Mesothelial cell of epicardium (in vitro differentiated cells): ENCODE measurements at regions not wholly inside any gene's neighbourhood (a gene's known extent, or its start where the extent isn't known, plus 50 kb on each side); places are given as distances from the start of the nearest gene placed in this dataset.

Experiments used
- DNase-seq, 2 experiments: peaks; one replicate each; pipeline ENCODE4 v3.0.0; 2021; ENCODE audit warnings: low spot score in 2 of 2; ENCODE audit not compliant: unreplicated experiment in 2 of 2
- H3K27ac Mint-ChIP-seq: 2 replicates; pipeline ENCODE4 v1.8.0; 2021; ENCODE audit warnings: mixed read lengths
- H3K27me3 Mint-ChIP-seq: 2 replicates; pipeline ENCODE4 v1.8.0; 2021; ENCODE audit warnings: low read depth, mixed read lengths
- H3K36me3 Mint-ChIP-seq: 2 replicates; pipeline ENCODE4 v1.8.0; 2021; ENCODE audit warnings: mixed read lengths
- H3K4me1 Mint-ChIP-seq: 2 replicates; pipeline ENCODE4 v1.8.0; 2021; ENCODE audit warnings: mixed read lengths
- H3K4me3 Mint-ChIP-seq: 2 replicates; pipeline ENCODE4 v1.8.0; 2021; ENCODE audit warnings: mild to moderate bottlenecking, moderate library complexity, mixed read lengths
- H3K9me3 Mint-ChIP-seq: 2 replicates; pipeline ENCODE4 v1.8.0; 2021; ENCODE audit warnings: mixed read lengths
- TF ChIP-seq, protein P1 (sequence below): fragments of 200-600 bp; sonication (generic); IDR thresholded peaks from one replicate; pipeline ENCODE4 v1.5.0; 2021; ENCODE audit warnings: antibody characterized with exemption; ENCODE audit not compliant: unreplicated experiment

DNA sequence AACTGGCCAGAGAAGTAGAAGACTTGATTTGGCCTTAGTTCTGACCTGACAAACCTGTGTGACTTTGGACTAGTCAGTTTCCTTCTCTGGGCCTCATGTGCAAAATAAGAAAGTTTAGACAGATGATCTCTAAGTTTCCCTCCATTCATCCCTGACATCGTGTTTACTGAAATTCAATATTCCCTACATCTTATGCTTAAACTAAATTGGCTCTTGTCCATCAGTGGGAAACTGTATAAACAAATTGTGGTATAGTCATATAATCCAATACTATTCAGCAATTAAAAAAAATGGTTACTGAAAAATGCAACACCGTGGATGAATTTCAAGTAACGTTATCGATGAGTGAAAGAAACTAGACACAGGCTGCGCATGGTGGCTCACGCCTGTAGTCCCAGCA, 64.4 kb upstream of the HRH1 start:
- Mint-ChIP-seq H3K27me3 (peaks cover 7% of the 10 kb centered on the region), H3K4me1 (no peaks in the 10 kb centered on the region)

DNA sequence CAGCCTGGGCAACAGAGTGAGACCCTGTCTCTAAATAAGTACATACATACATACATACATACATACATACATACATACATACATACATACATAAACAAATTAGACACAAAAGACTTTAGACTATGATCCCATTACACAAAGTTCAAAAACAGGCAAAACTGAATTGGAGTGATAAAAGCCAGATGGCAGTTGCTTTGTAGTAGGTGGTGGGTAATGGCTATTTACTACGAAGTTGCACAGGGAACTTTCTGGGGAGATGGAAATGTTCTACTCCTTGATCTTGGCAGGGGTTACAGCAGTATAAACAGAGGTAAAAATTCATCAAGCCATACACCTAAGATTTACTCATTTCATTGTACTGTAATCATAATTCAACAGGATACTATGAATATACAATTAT, 63.7 kb upstream of the HRH1 start:
- DNase-seq: no peak
- Mint-ChIP-seq H3K36me3 (no peaks in the 10 kb centered on the region), H3K4me3 (no peak overlapping the region), H3K27ac (no peak overlapping the region), H3K27me3 (peaks cover 13% of the 10 kb centered on the region), H3K9me3 (no peaks in the 10 kb centered on the region), H3K4me1 (no peaks in the 10 kb centered on the region)
- TF ChIP-seq, protein P1, sequence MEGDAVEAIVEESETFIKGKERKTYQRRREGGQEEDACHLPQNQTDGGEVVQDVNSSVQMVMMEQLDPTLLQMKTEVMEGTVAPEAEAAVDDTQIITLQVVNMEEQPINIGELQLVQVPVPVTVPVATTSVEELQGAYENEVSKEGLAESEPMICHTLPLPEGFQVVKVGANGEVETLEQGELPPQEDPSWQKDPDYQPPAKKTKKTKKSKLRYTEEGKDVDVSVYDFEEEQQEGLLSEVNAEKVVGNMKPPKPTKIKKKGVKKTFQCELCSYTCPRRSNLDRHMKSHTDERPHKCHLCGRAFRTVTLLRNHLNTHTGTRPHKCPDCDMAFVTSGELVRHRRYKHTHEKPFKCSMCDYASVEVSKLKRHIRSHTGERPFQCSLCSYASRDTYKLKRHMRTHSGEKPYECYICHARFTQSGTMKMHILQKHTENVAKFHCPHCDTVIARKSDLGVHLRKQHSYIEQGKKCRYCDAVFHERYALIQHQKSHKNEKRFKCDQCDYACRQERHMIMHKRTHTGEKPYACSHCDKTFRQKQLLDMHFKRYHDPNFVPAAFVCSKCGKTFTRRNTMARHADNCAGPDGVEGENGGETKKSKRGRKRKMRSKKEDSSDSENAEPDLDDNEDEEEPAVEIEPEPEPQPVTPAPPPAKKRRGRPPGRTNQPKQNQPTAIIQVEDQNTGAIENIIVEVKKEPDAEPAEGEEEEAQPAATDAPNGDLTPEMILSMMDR: no peak

More for the DNA sequence above, 64.4 kb upstream of the HRH1 start:
- no peak for DNase-seq
- TF ChIP-seq, protein P1: no peak
- H3K4me3 Mint-ChIP-seq: no peak overlapping the region
- no peaks in the 10 kb centered on the region for H3K9me3 Mint-ChIP-seq
- H3K36me3 Mint-ChIP-seq: no peaks in the 10 kb centered on the region
- no peak overlapping the region for H3K27ac Mint-ChIP-seq

DNA sequence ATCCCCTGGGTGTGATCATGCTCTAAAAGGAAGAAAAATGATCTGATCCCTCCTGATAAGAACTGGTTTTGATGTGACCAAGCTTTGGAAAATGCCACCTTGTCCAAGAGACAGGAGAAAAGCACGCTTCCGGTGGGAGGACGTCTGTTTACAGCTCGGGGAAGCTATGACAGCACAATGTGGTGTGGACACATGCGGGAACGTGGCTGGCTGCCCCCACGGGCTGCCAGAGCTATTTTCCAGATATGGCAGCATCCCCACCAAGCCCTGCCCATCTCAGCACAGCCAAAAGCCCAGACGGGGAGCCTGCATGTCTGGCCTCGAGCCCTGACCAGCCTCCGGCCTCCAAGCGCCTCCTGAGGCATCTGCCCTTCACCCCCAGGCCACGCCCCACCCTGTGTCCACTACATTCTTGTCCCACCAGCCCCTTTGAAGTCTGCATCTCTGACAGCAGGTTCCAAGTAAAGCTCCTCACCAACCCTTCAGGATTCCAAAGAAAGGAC, 63.2 kb upstream of the HRH1 start:
- Mint-ChIP-seq H3K27ac (no peak overlapping the region), H3K4me3 (no peak overlapping the region), H3K27me3 (peaks cover 17% of the 10 kb centered on the region), H3K4me1 (no peaks in the 10 kb centered on the region), H3K9me3 (no peaks in the 10 kb centered on the region), H3K36me3 (no peaks in the 10 kb centered on the region)
- TF ChIP-seq, protein P1: no peak
- no peak for DNase-seq

DNA sequence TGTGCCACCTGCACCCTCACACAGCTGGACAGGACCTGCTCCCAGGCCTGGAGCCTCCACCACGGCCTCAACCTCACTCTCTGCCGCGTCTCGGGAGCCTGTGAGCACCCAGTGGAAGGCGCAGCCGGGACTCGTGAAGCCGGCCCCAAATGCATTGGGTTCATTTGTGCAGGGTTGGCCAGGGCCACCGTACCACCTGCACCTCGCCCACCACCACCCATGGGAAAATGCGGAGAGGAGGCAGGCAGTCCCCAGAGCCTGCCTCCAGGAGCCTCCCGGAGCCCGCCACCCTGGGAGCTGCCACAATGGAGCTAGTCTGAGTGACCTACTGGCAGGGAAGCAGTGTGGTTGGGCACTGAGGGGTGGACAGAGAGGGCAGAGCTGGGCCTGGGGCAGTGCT, 62.5 kb upstream of the HRH1 start:
- DNase-seq: no peak
- TF ChIP-seq, protein P1: no peak
- no peak overlapping the region for H3K4me3 Mint-ChIP-seq

DNA sequence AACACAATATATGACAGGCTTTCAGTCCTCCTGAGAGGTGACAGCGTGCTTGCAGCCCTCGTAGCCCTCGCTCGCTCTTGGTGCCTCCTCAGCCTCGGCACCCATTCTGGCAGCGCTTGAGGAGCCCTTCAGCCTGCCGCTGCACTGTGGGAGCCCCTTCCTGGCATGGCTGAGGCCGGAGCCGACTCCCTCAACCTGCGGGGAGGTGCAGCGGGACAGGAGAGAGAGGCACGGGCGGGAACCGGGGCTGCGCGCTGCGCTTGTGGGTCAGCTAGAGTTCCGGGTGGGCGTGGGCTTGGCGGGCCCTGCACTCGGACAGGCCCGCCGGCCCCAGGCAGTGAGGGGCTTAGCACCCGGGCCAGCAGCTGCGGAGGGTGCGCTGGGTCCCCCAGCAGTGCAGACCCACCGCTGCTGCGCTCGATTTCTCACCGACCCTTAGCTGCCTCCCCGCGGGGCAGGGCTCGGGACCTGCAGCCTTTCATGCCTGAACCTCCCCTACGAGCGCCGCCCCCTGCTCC, 60.4 kb upstream of the HRH1 start:
- Mint-ChIP-seq H3K27me3 (peaks cover 38% of the 10 kb centered on the region), H3K27ac (no peak overlapping the region), H3K4me1 (peaks cover 6% of the 10 kb centered on the region), H3K9me3 (no peaks in the 10 kb centered on the region), H3K4me3 (no peak overlapping the region), H3K36me3 (no peaks in the 10 kb centered on the region)
- DNase-seq: no peak
- TF ChIP-seq, protein P1: no peak

More for the DNA sequence above, 62.5 kb upstream of the HRH1 start:
- Mint-ChIP-seq H3K9me3 (no peaks in the 10 kb centered on the region), H3K4me1 (peaks cover 6% of the 10 kb centered on the region), H3K36me3 (no peaks in the 10 kb centered on the region), H3K27ac (no peak overlapping the region), H3K27me3 (peaks cover 23% of the 10 kb centered on the region)

DNA sequence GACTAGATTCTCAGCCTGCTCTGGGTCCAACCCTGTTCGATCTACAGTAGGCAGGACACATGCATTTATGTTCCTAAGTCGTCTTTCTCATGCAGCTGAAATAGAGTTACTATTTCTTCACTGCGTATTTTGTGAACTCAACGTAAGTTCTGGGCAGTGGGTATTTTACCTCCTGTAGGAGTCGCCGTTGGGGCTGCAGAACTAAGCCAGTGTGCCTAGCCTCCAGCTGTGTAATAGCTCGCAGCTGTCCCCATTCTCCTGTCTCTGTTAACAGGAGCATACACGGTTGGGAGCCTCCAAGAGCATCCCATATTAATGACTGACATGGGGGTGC, 58.4 kb upstream of the HRH1 start:
- H3K9me3 Mint-ChIP-seq: peaks cover under 1% of the 10 kb centered on the region
- peaks cover 6% of the 10 kb centered on the region for H3K4me1 Mint-ChIP-seq
- H3K36me3 Mint-ChIP-seq: no peaks in the 10 kb centered on the region
- H3K4me3 Mint-ChIP-seq: no peak overlapping the region
- DNase-seq: no peak
- H3K27ac Mint-ChIP-seq: no peak overlapping the region
- TF ChIP-seq, protein P1: no peak
- peaks cover 46% of the 10 kb centered on the region for H3K27me3 Mint-ChIP-seq
